H1 (cell line): ENCODE measurements at regions not wholly inside any gene's neighbourhood (a gene's known extent, or its start where the extent isn't known, plus 50 kb on each side); places are given as distances from the start of the nearest gene placed in this dataset.

Experiments used
- CTCF ChIA-PET: fragments of 300-600 bp; sonication (Branson Sonifier 250); formaldehyde crosslinking; loops from one replicate; lab custom pipeline; 2021; ENCODE audit not compliant: partially characterized antibody; lab: Charles Lee
- POLR2A ChIA-PET: fragments of 300-600 bp; sonication (Branson Sonifier 250); formaldehyde crosslinking; loops from one replicate; lab custom pipeline; 2021; ENCODE audit warnings: inconsistent platforms; ENCODE audit not compliant: partially characterized antibody; lab: Charles Lee
- DNase-seq, 2 experiments: peaks; one replicate each; pipeline versions ENCODE4 v3.0.0 to v3.0.0-alpha.2; 2010 to 2022; ENCODE audit warnings: low spot score in 2 of 2, low read depth in 1 of 2, mixed read lengths in 1 of 2
- FAIRE-seq: peaks from 2 replicates; lab custom pipeline; 2011; peaks lifted over from hg19 to GRCh38; lab: Jason Lieb, UNC
- H2AFZ ChIP-seq: 2 replicates; pipeline ENCODE4 v1.8.1; 2012; ENCODE audit warnings: low read length, inconsistent platforms
- H2AK5ac ChIP-seq: 2 replicates; pipeline ENCODE4 v1.6.1; 2013; ENCODE audit warnings: low read depth, low read length
- H2BK120ac ChIP-seq: replicated peaks from 2 replicates; pipeline ENCODE3; 2013; ENCODE audit warnings: low read depth, low read length, inconsistent platforms
- H2BK12ac ChIP-seq: 2 replicates; pipeline ENCODE4 v1.6.1; 2013; ENCODE audit warnings: low read depth, low read length
- H2BK15ac ChIP-seq: 2 replicates; pipeline ENCODE4 v1.6.1; 2013; ENCODE audit warnings: low read length
- H2BK20ac ChIP-seq: 2 replicates; pipeline ENCODE4 v1.6.1; 2013; ENCODE audit warnings: low read length
- H2BK5ac ChIP-seq: 2 replicates; pipeline ENCODE4 v1.6.1; 2013; ENCODE audit warnings: low read depth, low read length
- H3K14ac ChIP-seq: 2 replicates; pipeline ENCODE4 v1.6.1; 2013; ENCODE audit warnings: inconsistent platforms; ENCODE audit not compliant: insufficient read length
- H3K18ac ChIP-seq: 2 replicates; pipeline ENCODE4 v1.6.1; 2013; ENCODE audit warnings: low read length; ENCODE audit errors: extremely low read depth
- H3K23ac ChIP-seq: 2 replicates; pipeline ENCODE4 v1.6.1; 2013; ENCODE audit warnings: inconsistent platforms; ENCODE audit not compliant: insufficient read length
- H3K23me2 ChIP-seq: 2 replicates; pipeline ENCODE4 v1.6.1; 2013; ENCODE audit warnings: low read depth, low read length
- H3K27ac ChIP-seq: 2 replicates; pipeline ENCODE4 v1.6.1; 2011; ENCODE audit warnings: low read depth, low read length, inconsistent platforms
- H3K27me3 ChIP-seq, 4 experiments: replicated peaks in 1 of 4; 1 replicate in 1 of 4; 2 replicates in 3 of 4; pipeline versions ENCODE4 v1.6.1 to v1.8.1; 2011 to 2013; ENCODE audit warnings: low read length in 3 of 4, mild to moderate bottlenecking in 3 of 4, inconsistent platforms in 2 of 4, mixed read lengths in 2 of 4, moderate library complexity in 1 of 4; ENCODE audit not compliant: control insufficient read depth in 3 of 4, insufficient read depth in 3 of 4; ENCODE audit errors: extremely low read depth in 1 of 4
- H3K36me3 ChIP-seq, 4 experiments: 2 replicates each; pipeline versions ENCODE4 v1.6.1 to v1.8.1; 2011 to 2013; ENCODE audit warnings: mild to moderate bottlenecking in 4 of 4, low read length in 3 of 4, moderate library complexity in 2 of 4, control low read depth in 1 of 4, inconsistent platforms in 1 of 4; ENCODE audit not compliant: insufficient read depth in 4 of 4, control insufficient read depth in 2 of 4
- H3K4ac ChIP-seq: replicated peaks from 2 replicates; pipeline ENCODE3; 2013; ENCODE audit warnings: low read length, low read depth, mixed read lengths, inconsistent platforms; ENCODE audit not compliant: insufficient read length
- H3K4me1 ChIP-seq, 4 experiments: replicated peaks in 1 of 4; 1 replicate in 1 of 4; 2 replicates in 3 of 4; pipeline versions ENCODE4 v1.6.1 to v1.8.1; 2011 to 2013; ENCODE audit warnings: low read length in 3 of 4, inconsistent platforms in 2 of 4, mixed read lengths in 1 of 4; ENCODE audit not compliant: insufficient read depth in 4 of 4, control insufficient read depth in 3 of 4
- H3K4me2 ChIP-seq, 2 experiments: 2 replicates each; pipeline versions ENCODE4 v1.6.1 to v1.8.1; 2011 to 2013; ENCODE audit warnings: low read depth in 2 of 2, low read length in 2 of 2, control low read depth in 1 of 2, inconsistent platforms in 1 of 2, mild to moderate bottlenecking in 1 of 2; ENCODE audit not compliant: insufficient read depth in 1 of 2
- H3K4me3 ChIP-seq, 4 experiments: fragments of 200-600, 300-600 bp in 1 of 4; sonication (generic), shearing (Covaris generic), sonication (Bioruptor Twin) in 1 of 4; 2 replicates each; pipeline versions ENCODE4 v1.5.1 to v1.8.1; 2011 to 2016; ENCODE audit warnings: low read length in 4 of 4, low read depth in 3 of 4, control low read depth in 2 of 4, inconsistent platforms in 2 of 4, mild to moderate bottlenecking in 2 of 4, mixed read lengths in 1 of 4, moderate library complexity in 1 of 4; ENCODE audit not compliant: insufficient read depth in 2 of 4; ENCODE audit errors: extremely low read depth in 1 of 4
- H3K56ac ChIP-seq: replicated peaks from 2 replicates; pipeline ENCODE3; 2013; ENCODE audit warnings: low read depth, mild to moderate bottlenecking, mixed read lengths, low read length, inconsistent platforms; ENCODE audit not compliant: insufficient read length
- H3K79me1 ChIP-seq: 2 replicates; pipeline ENCODE4 v1.6.1; 2013; ENCODE audit warnings: low read depth, low read length, control low read depth
- H3K79me2 ChIP-seq, 2 experiments: 2 replicates each; pipeline versions ENCODE4 v1.6.1 to v1.8.1; 2012 to 2013; ENCODE audit warnings: low read length in 2 of 2, mild to moderate bottlenecking in 2 of 2, inconsistent platforms in 1 of 2; ENCODE audit not compliant: insufficient read depth in 2 of 2, control insufficient read depth in 1 of 2
- H3K9ac ChIP-seq, 4 experiments: replicated peaks in 1 of 4; 1 replicate in 1 of 4; 2 replicates in 3 of 4; pipeline versions ENCODE4 v1.6.1 to v1.8.1; 2011 to 2013; ENCODE audit warnings: low read depth in 3 of 4, low read length in 3 of 4, control low read depth in 2 of 4, mild to moderate bottlenecking in 2 of 4, moderate library complexity in 2 of 4, inconsistent platforms in 1 of 4; ENCODE audit errors: extremely low read depth in 1 of 4
- H3K9me3 ChIP-seq, 2 experiments: 2 replicates each; pipeline versions ENCODE4 v1.6.1 to v1.8.1; 2012 to 2013; ENCODE audit warnings: mild to moderate bottlenecking in 2 of 2, moderate library complexity in 2 of 2, control low read depth in 1 of 2, inconsistent platforms in 1 of 2, low read depth in 1 of 2, low read length in 1 of 2, mixed read lengths in 1 of 2; ENCODE audit not compliant: insufficient read depth in 2 of 2
- H4K20me1 ChIP-seq, 2 experiments: replicated peaks in 1 of 2; 2 replicates each; pipeline versions ENCODE3 to v1.8.1; 2011 to 2013; ENCODE audit warnings: inconsistent platforms in 2 of 2, low read length in 2 of 2, mild to moderate bottlenecking in 1 of 2; ENCODE audit not compliant: insufficient read depth in 2 of 2, control insufficient read depth in 1 of 2
- H4K5ac ChIP-seq: 2 replicates; pipeline ENCODE4 v1.6.1; 2013; ENCODE audit warnings: low read length, low read depth, mixed read lengths, inconsistent platforms; ENCODE audit not compliant: insufficient read length
- H4K8ac ChIP-seq: 2 replicates; pipeline ENCODE4 v1.8.0; 2013; ENCODE audit warnings: mild to moderate bottlenecking, moderate library complexity, low read length, inconsistent platforms; ENCODE audit not compliant: insufficient read depth; ENCODE audit errors: extremely low read depth
- H4K91ac ChIP-seq: replicated peaks from 2 replicates; pipeline ENCODE3; 2013; ENCODE audit warnings: low read length, mixed read lengths, inconsistent platforms; ENCODE audit not compliant: insufficient read length
- ATF2 ChIP-seq: IDR thresholded peaks from 2 replicates; pipeline ENCODE4 v1.6.1; 2012; ENCODE audit warnings: low read length, inconsistent platforms
- CBX8 ChIP-seq: fragments of 300-800, 300-1000 bp; sonication (generic); IDR thresholded peaks from 2 replicates; pipeline ENCODE4 v1.7.1; 2016; ENCODE audit warnings: low read depth, low read length, borderline replicate concordance
- CEBPB ChIP-seq: IDR thresholded peaks from 2 replicates; pipeline ENCODE4 v1.6.1; 2012; ENCODE audit warnings: low read depth, low read length
- GABPA ChIP-seq: IDR thresholded peaks from 2 replicates; pipeline ENCODE4 v1.6.1; 2011; ENCODE audit warnings: mild to moderate bottlenecking, low read length, moderate library complexity, borderline replicate concordance; ENCODE audit not compliant: insufficient read depth
- HDAC2 ChIP-seq, 2 experiments: fragments of 300-600 bp in 1 of 2; sonication (generic) in 1 of 2; IDR thresholded peaks; 2 replicates each; pipeline ENCODE4 v1.6.1; 2011 to 2012; ENCODE audit warnings: low read depth in 2 of 2, low read length in 2 of 2, mild to moderate bottlenecking in 2 of 2, moderate library complexity in 2 of 2, borderline replicate concordance in 1 of 2, inconsistent platforms in 1 of 2
- MAX ChIP-seq: IDR thresholded peaks from 2 replicates; pipeline ENCODE4 v1.6.1; 2012; ENCODE audit warnings: inconsistent platforms
- NANOG ChIP-seq: IDR thresholded peaks from 2 replicates; pipeline ENCODE4 v1.6.1; 2011; ENCODE audit warnings: low read length, low read depth, mild to moderate bottlenecking, inconsistent platforms; ENCODE audit not compliant: insufficient read depth, poor library complexity, severe bottlenecking
- WGBS, 2 experiments: shearing (Covaris generic) in 1 of 2; methylation state at CpG; one replicate each; pipeline versions ENCODE4 v1.1.6 to v1.1.7; 2013 to 2015; ENCODE audit warnings: low lambda C conversion rate in 2 of 2, mixed read lengths in 2 of 2, inconsistent platforms in 1 of 2, low coverage in 1 of 2, missing lambda C conversion rate in 1 of 2; ENCODE audit not compliant: insufficient replicate concordance in 2 of 2, insufficient coverage in 1 of 2, insufficient read length in 1 of 2; ENCODE audit errors: extremely low coverage in 1 of 2, missing lambda C conversion rate in 1 of 2; 5-methylcytosine and 5-hydroxymethylcytosine counted together

GRCh38 chr4:181982437-181982836, 260.8 kb upstream of the TENM3 start:
- DNase-seq: no peak
- Histone ChIP-seq H3K4ac (no peak overlapping the region), H2BK20ac (no peak overlapping the region), H3K4me2 (no peak overlapping the region), H2BK5ac (no peak overlapping the region), H3K79me1 (no peaks in the 10 kb centered on the region), H4K8ac (no peak overlapping the region), H4K91ac (no peak overlapping the region), H3K27ac (no peak overlapping the region), H3K36me3 (no peaks in the 10 kb centered on the region), H3K23me2 (no peaks in the 10 kb centered on the region), H3K9me3 (no peaks in the 10 kb centered on the region), H2AK5ac (no peak overlapping the region), H3K79me2 (no peaks in the 10 kb centered on the region), H3K9ac (peak overlapping the region in 1 of 4 experiments; percentile 34; a peak in 1 of 7 replicates), H4K5ac (no peak overlapping the region), H3K14ac (no peak overlapping the region), H3K27me3 (no peaks in the 10 kb centered on the region; a peak in 1 of 7 replicates), H4K20me1 (no peaks in the 10 kb centered on the region), H2BK15ac (no peak overlapping the region), H2BK12ac (no peak overlapping the region), H3K56ac (no peak overlapping the region), H3K18ac (no peak overlapping the region), H2BK120ac (no peak overlapping the region), H3K4me3 (no peak overlapping the region), H2AFZ (no peak overlapping the region), H3K23ac (no peak overlapping the region), H3K4me1 (peaks cover 0 to 3% (median 0%) of the 10 kb centered on the region in 4 experiments; a peak in 1 of 7 replicates)
- FAIRE-seq: no peak
- POLR2A ChIA-PET: no interaction called here
- CTCF ChIA-PET: no interaction called here
- no peak for TF ChIP-seq CBX8
- TF ChIP-seq NANOG: no peak
- TF ChIP-seq ATF2: no peak
- TF ChIP-seq CEBPB: no peak
- TF ChIP-seq GABPA: no peak
- no peak for TF ChIP-seq HDAC2 (IDR thresholded peaks at IDR 0.05; ENCODE audit: borderline replicate concordance in 1 of 2, low read depth in 2 of 2, low read length in 2 of 2)
- no peak for TF ChIP-seq MAX
- WGBS, 2 experiments: 82% methylated on average over 2 of the region's 2 CpGs; no CpG with 5 or more reads in 1 of the 2 experiments
